HEK293 (cell line): ENCODE measurements at regions not wholly inside any gene's neighbourhood (a gene's known extent, or its start where the extent isn't known, plus 50 kb on each side); places are given as distances from the start of the nearest gene placed in this dataset.

ENCODE experiments used
- CTCF ChIA-PET: fragments of 350-600 bp; formaldehyde crosslinking; extraction: SDS; loops from one replicate; lab custom pipeline; 2021; ENCODE audit warnings: antibody characterized with exemption; lab: Yijun Ruan, JAX
- POLR2A ChIA-PET: fragments of 300-600 bp; formaldehyde crosslinking; extraction: SDS; loops from one replicate; lab custom pipeline; 2020; ENCODE audit warnings: antibody characterized with exemption, inconsistent platforms; lab: Yijun Ruan, JAX
- H3K27ac ChIP-seq: fragments of 200-500 bp; sonication (Bioruptor generic); 2 replicates; pipeline ENCODE4 v1.5.1; 2014; ENCODE audit warnings: low read depth, low read length, control low read depth, inconsistent platforms; ENCODE audit errors: extremely low read depth
- H3K36me3 ChIP-seq, 2 experiments: fragments of 200-500 bp in 1 of 2; sonication (Bioruptor generic) in 1 of 2; 1 replicate in 1 of 2; 2 replicates in 1 of 2; pipeline ENCODE4 v1.5.1; 2014 to 2017; ENCODE audit warnings: inconsistent platforms in 2 of 2, low read length in 2 of 2; ENCODE audit not compliant: control insufficient read depth in 2 of 2, insufficient read depth in 1 of 2
- H3K4me1 ChIP-seq: fragments of 200-500 bp; sonication (Bioruptor generic); 2 replicates; pipeline ENCODE4 v1.5.1; 2014; ENCODE audit warnings: mild to moderate bottlenecking, low read length, inconsistent platforms; ENCODE audit not compliant: control insufficient read depth, insufficient read depth
- H3K4me3 ChIP-seq: 2 replicates; pipeline ENCODE4 v1.5.1; 2011; ENCODE audit warnings: low read depth, mild to moderate bottlenecking, control low read depth, low read length, moderate library complexity
- H3K9me3 ChIP-seq: fragments of 200-500 bp; sonication (Bioruptor generic); 2 replicates; pipeline ENCODE4 v1.5.1; 2014; ENCODE audit warnings: low read depth, low read length, inconsistent platforms; ENCODE audit not compliant: control insufficient read depth, insufficient read depth
- GLIS1 ChIP-seq: fragments of 450-650 bp; formaldehyde crosslinking; IDR thresholded peaks from 2 replicates; pipeline ENCODE4 v1.5.1; 2016; ENCODE audit warnings: missing biosample characterization, missing genetic modification characterization
- HOXA7 ChIP-seq: sonication (generic); formaldehyde crosslinking; IDR thresholded peaks from 2 replicates; pipeline ENCODE4 v1.8.1; 2022; ENCODE audit warnings: missing genetic modification reagents, borderline replicate concordance
- KLF17 ChIP-seq: fragments of 450-650 bp; formaldehyde crosslinking; IDR thresholded peaks from 2 replicates; pipeline ENCODE4 v1.5.1; 2016; ENCODE audit warnings: missing biosample characterization, missing genetic modification characterization
- KLF9 ChIP-seq: fragments of 450-650 bp; formaldehyde crosslinking; IDR thresholded peaks from 2 replicates; pipeline ENCODE4 v1.5.1; 2016; ENCODE audit warnings: missing biosample characterization, missing genetic modification characterization, low read depth
- PRDM2 ChIP-seq: fragments of 450-650 bp; formaldehyde crosslinking; IDR thresholded peaks from 2 replicates; pipeline ENCODE4 v1.5.1; 2016; ENCODE audit warnings: missing biosample characterization, missing genetic modification characterization, borderline replicate concordance
- SALL2 ChIP-seq: fragments of 450-650 bp; formaldehyde crosslinking; IDR thresholded peaks from 2 replicates; pipeline ENCODE4 v1.5.0; 2017; ENCODE audit warnings: missing biosample characterization, mild to moderate bottlenecking, missing genetic modification characterization, borderline replicate concordance
- SCRT1 ChIP-seq: fragments of 450-650 bp; formaldehyde crosslinking; IDR thresholded peaks from 2 replicates; pipeline ENCODE4 v1.5.1; 2016; ENCODE audit warnings: missing biosample characterization, missing genetic modification characterization, borderline replicate concordance
- TCF7L2 ChIP-seq: IDR thresholded peaks from 2 replicates; pipeline ENCODE4 v1.6.1; 2011; ENCODE audit warnings: low read depth, mild to moderate bottlenecking, inconsistent platforms, low read length, moderate library complexity, borderline replicate concordance
- ZBTB17 ChIP-seq: fragments of 450-650 bp; formaldehyde crosslinking; IDR thresholded peaks from 2 replicates; pipeline ENCODE4 v1.5.1; 2016; ENCODE audit warnings: missing biosample characterization, missing genetic modification characterization
- ZFP69B ChIP-seq: fragments of 450-650 bp; formaldehyde crosslinking; IDR thresholded peaks from 2 replicates; pipeline ENCODE4 v1.5.1; 2016; ENCODE audit warnings: missing biosample characterization, missing genetic modification characterization
- ZIC2 ChIP-seq: fragments of 450-650 bp; formaldehyde crosslinking; IDR thresholded peaks from 2 replicates; pipeline ENCODE4 v1.5.1; 2016; ENCODE audit warnings: missing biosample characterization, missing genetic modification characterization
- ZNF121 ChIP-seq: fragments of 450-650 bp; formaldehyde crosslinking; IDR thresholded peaks from 2 replicates; pipeline ENCODE4 v1.5.1; 2016; ENCODE audit warnings: missing biosample characterization, missing genetic modification characterization
- ZNF19 ChIP-seq: fragments of 450-650 bp; formaldehyde crosslinking; IDR thresholded peaks from 2 replicates; pipeline ENCODE4; 2016; ENCODE audit warnings: missing biosample characterization, missing genetic modification characterization, low read depth
- ZNF248 ChIP-seq: fragments of 450-650 bp; formaldehyde crosslinking; IDR thresholded peaks from 2 replicates; pipeline ENCODE4 v1.5.1; 2017; ENCODE audit warnings: missing biosample characterization, missing genetic modification characterization
- ZNF366 ChIP-seq: fragments of 450-650 bp; formaldehyde crosslinking; conservative IDR thresholded peaks from 2 replicates; pipeline ENCODE4 v1.5.1; 2016; ENCODE audit warnings: missing biosample characterization, missing genetic modification characterization
- ZNF501 ChIP-seq: fragments of 450-650 bp; formaldehyde crosslinking; IDR thresholded peaks from 2 replicates; pipeline ENCODE4 v1.5.1; 2016; ENCODE audit warnings: missing biosample characterization, missing genetic modification characterization
- ZNF549 ChIP-seq: fragments of 450-650 bp; IDR thresholded peaks from 2 replicates; pipeline ENCODE4 v1.5.1; 2018; ENCODE audit warnings: missing biosample characterization, missing genetic modification characterization, mild to moderate bottlenecking, inconsistent platforms, moderate library complexity
- ZNF792 ChIP-seq: fragments of 450-650 bp; formaldehyde crosslinking; IDR thresholded peaks from 2 replicates; pipeline ENCODE4 v1.5.1; 2016; ENCODE audit warnings: missing biosample characterization, missing genetic modification characterization
- ZSCAN30 ChIP-seq: fragments of 450-650 bp; IDR thresholded peaks from 2 replicates; pipeline ENCODE4 v1.5.1; 2018; ENCODE audit warnings: missing biosample characterization, mild to moderate bottlenecking, missing genetic modification characterization, moderate library complexity
- TF ChIP-seq, protein P1 (sequence below): fragments of 450-650 bp; formaldehyde crosslinking; conservative IDR thresholded peaks from 2 replicates; pipeline ENCODE4 v1.5.1; 2016; ENCODE audit warnings: low read depth, missing biosample characterization, missing genetic modification characterization
- TF ChIP-seq, protein P2 (sequence below): fragments of 450-650 bp; formaldehyde crosslinking; IDR thresholded peaks from 2 replicates; pipeline ENCODE4 v1.5.1; 2016; ENCODE audit warnings: missing biosample characterization, missing genetic modification characterization

GRCh38 chr16:73432850-73433730, 385.2 kb upstream of the ZFHX3 start:
- Histone ChIP-seq H3K4me3 (no peak overlapping the region), H3K27ac (no peak overlapping the region), H3K36me3 (no peaks in the 10 kb centered on the region), H3K4me1 (no peaks in the 10 kb centered on the region), H3K9me3 (no peaks in the 10 kb centered on the region)
- POLR2A ChIA-PET: no interaction called here
- TF ChIP-seq ZIC2 (tag by site-specific recombination) (peak; percentile 82), GLIS1 (tag by site-specific recombination) (peak; percentile 51), HOXA7 (no peak)
- CTCF ChIA-PET: interaction anchor here (0.6 kb wide), 1 partner anchor 442 kb away, joined by 3 read pairs; no protein-coding TSS in a partner anchor

DNA sequence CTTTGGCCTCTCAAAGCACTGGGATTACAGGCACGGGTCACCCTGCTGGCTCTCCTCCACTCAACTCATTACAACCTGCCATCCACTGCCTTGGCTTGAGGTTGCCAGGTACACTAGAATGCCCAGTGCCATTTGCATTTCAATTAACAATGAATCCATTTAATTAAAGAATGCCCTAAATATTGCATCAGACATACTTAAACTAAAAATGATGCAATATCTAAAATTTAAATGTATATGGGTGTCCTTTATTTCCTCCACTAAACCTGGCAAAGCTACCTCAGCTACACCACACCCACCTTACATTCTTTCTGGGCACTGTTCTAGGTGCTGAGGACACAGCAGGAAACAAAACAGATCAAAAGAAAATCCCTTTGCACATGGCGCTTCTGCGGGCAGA, 382.2 kb upstream of the ZFHX3 start:
- CTCF ChIA-PET: no interaction called here
- TF ChIP-seq ZSCAN30 (tag by site-specific recombination) (no peak), TCF7L2 (no peak), ZNF248 (tag by site-specific recombination) (no peak), ZNF19 (no peak), ZNF792 (no peak), ZNF366 (tag by site-specific recombination) (no peak), SCRT1 (no peak), SALL2 (tag by site-specific recombination) (no peak), KLF9 (no peak), ZNF501 (tag by site-specific recombination) (no peak)
- Histone ChIP-seq H3K36me3 (no peaks in the 10 kb centered on the region), H3K4me1 (no peaks in the 10 kb centered on the region), H3K4me3 (no peak overlapping the region), H3K27ac (no peak overlapping the region), H3K9me3 (no peaks in the 10 kb centered on the region)
- POLR2A ChIA-PET: no interaction called here

DNA sequence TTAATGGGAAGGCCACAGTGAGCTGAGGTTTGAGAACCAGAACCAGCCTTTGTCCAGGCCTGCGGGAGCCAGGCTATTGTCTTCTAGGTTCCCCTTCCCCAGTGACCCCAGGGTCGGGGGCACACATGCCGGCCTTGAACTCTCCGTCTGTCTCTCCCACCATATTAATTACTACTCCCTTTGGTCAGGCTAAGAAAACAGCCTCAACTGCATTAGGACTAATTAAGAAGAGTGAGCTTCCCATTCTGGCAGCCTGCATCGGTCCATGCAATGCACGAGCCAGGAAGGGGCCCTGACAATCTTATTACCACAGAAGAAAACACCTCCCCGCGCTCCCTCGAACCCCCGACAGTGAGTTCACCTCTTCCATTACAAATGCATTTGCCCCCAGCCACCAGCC, 380.2 kb upstream of the ZFHX3 start:
- no peaks in the 10 kb centered on the region for H3K9me3 ChIP-seq
- ChIA-PET CTCF (no interaction called here), POLR2A (no interaction called here)
- H3K4me3 ChIP-seq: no peak overlapping the region
- H3K36me3 ChIP-seq: no peaks in the 10 kb centered on the region
- H3K27ac ChIP-seq: no peak overlapping the region
- H3K4me1 ChIP-seq: no peaks in the 10 kb centered on the region
- no peak for TF ChIP-seq ZFP69B (tag by site-specific recombination)
- no peak for TF ChIP-seq KLF17 (tag by site-specific recombination)
- TF ChIP-seq, protein P1, sequence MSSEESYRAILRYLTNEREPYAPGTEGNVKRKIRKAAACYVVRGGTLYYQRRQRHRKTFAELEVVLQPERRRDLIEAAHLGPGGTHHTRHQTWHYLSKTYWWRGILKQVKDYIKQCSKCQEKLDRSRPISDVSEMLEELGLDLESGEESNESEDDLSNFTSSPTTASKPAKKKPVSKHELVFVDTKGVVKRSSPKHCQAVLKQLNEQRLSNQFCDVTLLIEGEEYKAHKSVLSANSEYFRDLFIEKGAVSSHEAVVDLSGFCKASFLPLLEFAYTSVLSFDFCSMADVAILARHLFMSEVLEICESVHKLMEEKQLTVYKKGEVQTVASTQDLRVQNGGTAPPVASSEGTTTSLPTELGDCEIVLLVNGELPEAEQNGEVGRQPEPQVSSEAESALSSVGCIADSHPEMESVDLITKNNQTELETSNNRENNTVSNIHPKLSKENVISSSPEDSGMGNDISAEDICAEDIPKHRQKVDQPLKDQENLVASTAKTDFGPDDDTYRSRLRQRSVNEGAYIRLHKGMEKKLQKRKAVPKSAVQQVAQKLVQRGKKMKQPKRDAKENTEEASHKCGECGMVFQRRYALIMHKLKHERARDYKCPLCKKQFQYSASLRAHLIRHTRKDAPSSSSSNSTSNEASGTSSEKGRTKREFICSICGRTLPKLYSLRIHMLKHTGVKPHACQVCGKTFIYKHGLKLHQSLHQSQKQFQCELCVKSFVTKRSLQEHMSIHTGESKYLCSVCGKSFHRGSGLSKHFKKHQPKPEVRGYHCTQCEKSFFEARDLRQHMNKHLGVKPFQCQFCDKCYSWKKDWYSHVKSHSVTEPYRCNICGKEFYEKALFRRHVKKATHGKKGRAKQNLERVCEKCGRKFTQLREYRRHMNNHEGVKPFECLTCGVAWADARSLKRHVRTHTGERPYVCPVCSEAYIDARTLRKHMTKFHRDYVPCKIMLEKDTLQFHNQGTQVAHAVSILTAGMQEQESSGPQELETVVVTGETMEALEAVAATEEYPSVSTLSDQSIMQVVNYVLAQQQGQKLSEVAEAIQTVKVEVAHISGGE (tag by site-specific recombination): no peak
- no peak for TF ChIP-seq PRDM2
- TF ChIP-seq, protein P2, sequence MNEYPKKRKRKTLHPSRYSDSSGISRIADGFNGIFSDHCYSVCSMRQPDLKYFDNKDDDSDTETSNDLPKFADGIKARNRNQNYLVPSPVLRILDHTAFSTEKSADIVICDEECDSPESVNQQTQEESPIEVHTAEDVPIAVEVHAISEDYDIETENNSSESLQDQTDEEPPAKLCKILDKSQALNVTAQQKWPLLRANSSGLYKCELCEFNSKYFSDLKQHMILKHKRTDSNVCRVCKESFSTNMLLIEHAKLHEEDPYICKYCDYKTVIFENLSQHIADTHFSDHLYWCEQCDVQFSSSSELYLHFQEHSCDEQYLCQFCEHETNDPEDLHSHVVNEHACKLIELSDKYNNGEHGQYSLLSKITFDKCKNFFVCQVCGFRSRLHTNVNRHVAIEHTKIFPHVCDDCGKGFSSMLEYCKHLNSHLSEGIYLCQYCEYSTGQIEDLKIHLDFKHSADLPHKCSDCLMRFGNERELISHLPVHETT (tag by site-specific recombination): no peak
- no peak for TF ChIP-seq ZNF549 (tag by site-specific recombination)
- TF ChIP-seq ZNF121 (tag by site-specific recombination): no peak
- no peak for TF ChIP-seq ZBTB17 (tag by site-specific recombination)
